GM12878 (cell line): ENCODE measurements at regions not wholly inside any gene's neighbourhood (a gene's known extent, or its start where the extent isn't known, plus 50 kb on each side); places are given as distances from the start of the nearest gene placed in this dataset.

Experiments
- ATAC-seq: fragments of 200-7000 bp; cut with Tn5 transposase; 3 replicates; pipeline ENCODE4 v1.9.1; 2020; ENCODE audit warnings: mild to moderate bottlenecking, moderate library complexity
- BruUV-seq: library from RNA; stranded (reverse); fragments of 400-500 nt; replicated peaks from 2 replicates; lab custom pipeline; 2021; lab: Mats Ljungman, UMichigan
- CTCF ChIA-PET: fragments of 300-600 bp; sonication (Branson Sonifier 250); formaldehyde crosslinking; extraction: SDS; loops from one replicate; lab custom pipeline; 2021; ENCODE audit warnings: inconsistent platforms; lab: Yijun Ruan, JAX
- POLR2A ChIA-PET: fragments of 350-600 bp; formaldehyde crosslinking; extraction: SDS; loops from one replicate; lab custom pipeline; 2021; ENCODE audit warnings: inconsistent platforms; lab: Charles Lee
- RAD21 ChIA-PET: fragments of 300-600 bp; sonication (Branson Sonifier 250); formaldehyde crosslinking; loops from one replicate; lab custom pipeline; 2023; ENCODE audit warnings: antibody characterized with exemption; ENCODE audit not compliant: unreplicated experiment; lab: Charles Lee
- SMC1A ChIA-PET: fragments of 300-600 bp; sonication (Branson Sonifier 250); formaldehyde crosslinking; loops from one replicate; lab custom pipeline; 2023; ENCODE audit not compliant: unreplicated experiment, uncharacterized antibody; lab: Charles Lee
- DNase-seq: peaks from one replicate; pipeline ENCODE4 v3.0.0-alpha.2; 2011; ENCODE audit warnings: low read depth, low spot score
- FAIRE-seq: peaks from 3 replicates; lab custom pipeline; 2011; peaks lifted over from hg19 to GRCh38; lab: Jason Lieb, UNC
- H2AFZ ChIP-seq: 2 replicates; pipeline ENCODE4 v1.6.0; 2011; ENCODE audit warnings: low read depth, low read length, control low read depth; ENCODE audit not compliant: control insufficient read depth
- H3K27ac ChIP-seq: 2 replicates; pipeline ENCODE4 v1.5.1; 2011; ENCODE audit warnings: control low read depth; ENCODE audit not compliant: control insufficient read depth, insufficient read depth
- H3K27me3 ChIP-seq, 2 experiments: replicated peaks in 1 of 2; 2 replicates each; pipeline versions ENCODE4 v1.6.0 to v1.6.1; 2011; ENCODE audit warnings: low read length in 1 of 2; ENCODE audit not compliant: control insufficient read depth in 2 of 2, insufficient read depth in 2 of 2
- H3K36me3 ChIP-seq, 2 experiments: 2 replicates each; pipeline ENCODE4 v1.5.1; 2011; ENCODE audit warnings: low read length in 1 of 2; ENCODE audit not compliant: control insufficient read depth in 2 of 2, insufficient read depth in 2 of 2
- H3K4me1 ChIP-seq: 2 replicates; pipeline ENCODE4 v1.6.1; 2011; ENCODE audit warnings: mild to moderate bottlenecking, low read length, moderate library complexity, mixed read lengths; ENCODE audit not compliant: control insufficient read depth, insufficient read depth
- H3K4me2 ChIP-seq: 2 replicates; pipeline ENCODE4 v1.6.0; 2011; ENCODE audit warnings: control low read depth; ENCODE audit not compliant: control insufficient read depth, insufficient read depth
- H3K4me3 ChIP-seq: fragments of 200-600 bp; sonication (generic); 2 replicates; pipeline ENCODE4 v1.5.1; 2016
- H3K79me2 ChIP-seq: 2 replicates; pipeline ENCODE4 v1.6.0; 2011; ENCODE audit warnings: low read length; ENCODE audit not compliant: control insufficient read depth, insufficient read depth
- H3K9ac ChIP-seq: 2 replicates; pipeline ENCODE4 v1.8.0; 2011; ENCODE audit warnings: low read length, control low read depth, mixed read lengths; ENCODE audit not compliant: control insufficient read depth, insufficient read depth
- H3K9me3 ChIP-seq: replicated peaks from 3 replicates; pipeline ENCODE4 v1.5.1; 2011; ENCODE audit warnings: mild to moderate bottlenecking, low read length; ENCODE audit not compliant: control insufficient read depth, insufficient read depth
- H4K20me1 ChIP-seq: 2 replicates; pipeline ENCODE4 v1.6.0; 2011; ENCODE audit not compliant: control insufficient read depth, insufficient read depth
- ASH2L ChIP-seq: fragments of 300-600, 200-600 bp; sonication (generic); IDR thresholded peaks from 2 replicates; pipeline ENCODE4 v1.6.1; 2017; ENCODE audit warnings: low read depth, mild to moderate bottlenecking, borderline replicate concordance
- CREB1 ChIP-seq: IDR thresholded peaks from 2 replicates; pipeline ENCODE4 v1.6.1; 2012; ENCODE audit warnings: low read depth, mild to moderate bottlenecking, inconsistent platforms
- E4F1 ChIP-seq: fragments of 450-650 bp; IDR thresholded peaks from 2 replicates; pipeline ENCODE4 v1.6.1; 2018; ENCODE audit warnings: borderline replicate concordance, mild to moderate bottlenecking; ENCODE audit not compliant: partially characterized antibody
- EZH2 ChIP-seq: IDR thresholded peaks from 2 replicates; pipeline ENCODE4 v1.6.1; 2012; ENCODE audit warnings: low read depth, mild to moderate bottlenecking, control low read depth, inconsistent platforms, low read length, borderline replicate concordance; ENCODE audit not compliant: control insufficient read depth
- HSF1 ChIP-seq: fragments of 150-350 bp; IDR thresholded peaks from 2 replicates; pipeline ENCODE4 v1.6.1; 2014; ENCODE audit warnings: mild to moderate bottlenecking, low read depth, low read length
- MYC ChIP-seq: IDR thresholded peaks from 2 replicates; pipeline ENCODE4 v1.6.1; 2011; ENCODE audit warnings: mild to moderate bottlenecking, low read length, moderate library complexity, inconsistent platforms; ENCODE audit not compliant: insufficient read depth, insufficient replicate concordance, insufficient read length, severe bottlenecking
- NFXL1 ChIP-seq: fragments of 450-650 bp; IDR thresholded peaks from 2 replicates; pipeline ENCODE4 v1.6.1; 2017; ENCODE audit warnings: antibody characterized with exemption, mild to moderate bottlenecking, borderline replicate concordance
- NRF1 ChIP-seq: conservative IDR thresholded peaks from 2 replicates; pipeline ENCODE4 v1.6.1; 2011; ENCODE audit warnings: mild to moderate bottlenecking, low read depth, low read length, improper control_type of control experiment
- PAX8 ChIP-seq: fragments of 450-650 bp; IDR thresholded peaks from 2 replicates; pipeline ENCODE4 v1.6.1; 2017; ENCODE audit warnings: mild to moderate bottlenecking, moderate library complexity
- POU2F2 ChIP-seq: IDR thresholded peaks from 3 replicates; pipeline ENCODE4 v1.6.1; 2011; ENCODE audit warnings: low read depth, mild to moderate bottlenecking, low read length, borderline replicate concordance
- RAD21 ChIP-seq: IDR thresholded peaks from 2 replicates; pipeline ENCODE4 v1.6.1; 2011; ENCODE audit warnings: mild to moderate bottlenecking, low read depth, low read length, moderate library complexity; ENCODE audit not compliant: insufficient read depth
- SIN3A ChIP-seq: IDR thresholded peaks from 2 replicates; pipeline ENCODE4 v1.6.1; 2012; ENCODE audit warnings: low read depth, low read length, improper control_type of control experiment
- SIX5 ChIP-seq: IDR thresholded peaks from 2 replicates; pipeline ENCODE4 v1.6.1; 2011; ENCODE audit warnings: mild to moderate bottlenecking, low read depth, low read length, moderate library complexity; ENCODE audit not compliant: severe bottlenecking
- SMC3 ChIP-seq: IDR thresholded peaks from 2 replicates; pipeline ENCODE4 v1.6.1; 2011; ENCODE audit warnings: low read length, improper control_type of control experiment, borderline replicate concordance
- STAT3 ChIP-seq: IDR thresholded peaks from 2 replicates; pipeline ENCODE4 v1.6.1; 2011; ENCODE audit warnings: low read depth, low read length, improper control_type of control experiment
- WGBS: methylation state at CpG from one replicate; pipeline ENCODE4 v1.1.6; 2016; ENCODE audit warnings: low lambda C conversion rate; ENCODE audit not compliant: insufficient replicate concordance, insufficient coverage; ENCODE audit errors: missing lambda C conversion rate; 5-methylcytosine and 5-hydroxymethylcytosine counted together
- in situ Hi-C: fragments of 300-500 bp; cut with MboI; formaldehyde crosslinking; loops from 9 replicates; pipeline ENCODE4 v1.14.3; 2018; ENCODE audit warnings: mixed read lengths
- intact Hi-C: fragments of 100-400 bp; cut with micrococcal nuclease; formaldehyde crosslinking; loops from one replicate; pipeline ENCODE4 v1.14.2; 2022; ENCODE audit not compliant: unreplicated experiment
- TF ChIP-seq, protein P1 (sequence below): fragments of 450-650 bp; IDR thresholded peaks from 2 replicates; pipeline ENCODE4 v1.6.1; 2017; ENCODE audit warnings: mild to moderate bottlenecking, moderate library complexity

GRCh38 chr5:101084353-101084752, 181.3 kb upstream of the ST8SIA4 start:
- no peaks in the 10 kb centered on the region for H3K36me3 ChIP-seq
- H3K27ac ChIP-seq = no peak overlapping the region
- ATAC-seq (no peak), FAIRE-seq (no peak), DNase-seq (no peak)
- H3K4me1 ChIP-seq = no peaks in the 10 kb centered on the region
- in situ Hi-C loops = no loop called here
- no peak overlapping the region for H2AFZ ChIP-seq
- intact Hi-C loops = no loop called here
- H3K79me2 ChIP-seq = no peaks in the 10 kb centered on the region
- no peaks in the 10 kb centered on the region for H3K9me3 ChIP-seq
- H3K4me2 ChIP-seq = no peak overlapping the region
- H3K9ac ChIP-seq = no peak overlapping the region
- ChIA-PET SMC1A (no interaction called here), POLR2A (no interaction called here), CTCF (no interaction called here), RAD21 (no interaction called here)
- WGBS = 0% methylated on average over 1 of the region's 1 CpG
- no peak overlapping the region for H3K4me3 ChIP-seq
- no peaks in the 10 kb centered on the region for H3K27me3 ChIP-seq
- H4K20me1 ChIP-seq = no peaks in the 10 kb centered on the region
- no TSS peak for BruUV-seq
- TF ChIP-seq HSF1 (no peak), STAT3 (no peak), SMC3 (no peak), POU2F2 (no peak), CREB1 (no peak), E4F1 (no peak), MYC (no peak), EZH2 (no peak), SIX5 (no peak), NFXL1 (no peak), NRF1 (no peak), SIN3A (no peak), RAD21 (no peak), ASH2L (no peak), PAX8 (no peak)
- TF ChIP-seq, protein P1, sequence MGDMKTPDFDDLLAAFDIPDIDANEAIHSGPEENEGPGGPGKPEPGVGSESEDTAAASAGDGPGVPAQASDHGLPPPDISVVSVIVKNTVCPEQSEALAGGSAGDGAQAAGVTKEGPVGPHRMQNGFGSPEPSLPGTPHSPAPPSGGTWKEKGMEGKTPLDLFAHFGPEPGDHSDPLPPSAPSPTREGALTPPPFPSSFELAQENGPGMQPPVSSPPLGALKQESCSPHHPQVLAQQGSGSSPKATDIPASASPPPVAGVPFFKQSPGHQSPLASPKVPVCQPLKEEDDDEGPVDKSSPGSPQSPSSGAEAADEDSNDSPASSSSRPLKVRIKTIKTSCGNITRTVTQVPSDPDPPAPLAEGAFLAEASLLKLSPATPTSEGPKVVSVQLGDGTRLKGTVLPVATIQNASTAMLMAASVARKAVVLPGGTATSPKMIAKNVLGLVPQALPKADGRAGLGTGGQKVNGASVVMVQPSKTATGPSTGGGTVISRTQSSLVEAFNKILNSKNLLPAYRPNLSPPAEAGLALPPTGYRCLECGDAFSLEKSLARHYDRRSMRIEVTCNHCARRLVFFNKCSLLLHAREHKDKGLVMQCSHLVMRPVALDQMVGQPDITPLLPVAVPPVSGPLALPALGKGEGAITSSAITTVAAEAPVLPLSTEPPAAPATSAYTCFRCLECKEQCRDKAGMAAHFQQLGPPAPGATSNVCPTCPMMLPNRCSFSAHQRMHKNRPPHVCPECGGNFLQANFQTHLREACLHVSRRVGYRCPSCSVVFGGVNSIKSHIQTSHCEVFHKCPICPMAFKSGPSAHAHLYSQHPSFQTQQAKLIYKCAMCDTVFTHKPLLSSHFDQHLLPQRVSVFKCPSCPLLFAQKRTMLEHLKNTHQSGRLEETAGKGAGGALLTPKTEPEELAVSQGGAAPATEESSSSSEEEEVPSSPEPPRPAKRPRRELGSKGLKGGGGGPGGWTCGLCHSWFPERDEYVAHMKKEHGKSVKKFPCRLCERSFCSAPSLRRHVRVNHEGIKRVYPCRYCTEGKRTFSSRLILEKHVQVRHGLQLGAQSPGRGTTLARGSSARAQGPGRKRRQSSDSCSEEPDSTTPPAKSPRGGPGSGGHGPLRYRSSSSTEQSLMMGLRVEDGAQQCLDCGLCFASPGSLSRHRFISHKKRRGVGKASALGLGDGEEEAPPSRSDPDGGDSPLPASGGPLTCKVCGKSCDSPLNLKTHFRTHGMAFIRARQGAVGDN = no peak
